NCI-H345 treated with DMSO at 0.1 percent for 48 hours (cell line): ENCODE measurements at regions not wholly inside any gene's neighbourhood (a gene's known extent, or its start where the extent isn't known, plus 50 kb on each side); places are given as distances from the start of the nearest gene placed in this dataset.

ENCODE experiments used
- DNase-seq: peaks from one replicate; lab custom pipeline; 2025; ENCODE audit not compliant: unreplicated experiment; lab: John Stamatoyannopoulos, UW

GRCh38 chr13:47350334-47351124 is 453.7 kb upstream of the HTR2A start:
- no peak for DNase-seq

GRCh38 chr13:47349211-47349610 is 452.4 kb upstream of the HTR2A start:
- DNase-seq = no peak

- no peak for DNase-seq
These were observed 441.1 kb upstream of the HTR2A start for GRCh38 chr13:47337781-47338507.

- DNase-seq = no peak
These were observed 437.3 kb upstream of the HTR2A start for GRCh38 chr13:47334173-47334572.

GRCh38 chr13:47332149-47332548 is 435.3 kb upstream of the HTR2A start:
- no peak for DNase-seq

- no peak for DNase-seq
These were observed 433.2 kb upstream of the HTR2A start for GRCh38 chr13:47330031-47330430.

GRCh38 chr13:47327861-47328260 is 431.0 kb upstream of the HTR2A start:
- DNase-seq = no peak

- no peak for DNase-seq
These were observed 429.2 kb upstream of the HTR2A start for GRCh38 chr13:47326061-47326460.

- DNase-seq = no peak
These were observed 420.5 kb upstream of the HTR2A start for GRCh38 chr13:47317356-47317755.

GRCh38 chr13:47310401-47310800 is 413.5 kb upstream of the HTR2A start:
- no peak for DNase-seq

- no peak for DNase-seq
These were observed 410.1 kb upstream of the HTR2A start for GRCh38 chr13:47306991-47307390.

- no peak for DNase-seq
These were observed 406.8 kb upstream of the HTR2A start for GRCh38 chr13:47303626-47304025.

GRCh38 chr13:47299304-47299703 is 402.5 kb upstream of the HTR2A start:
- DNase-seq = no peak

GRCh38 chr13:47298506-47298905 is 401.7 kb upstream of the HTR2A start:
- no peak for DNase-seq

- DNase-seq = no peak
These were observed 397.8 kb upstream of the HTR2A start for GRCh38 chr13:47294691-47295090.

- DNase-seq = no peak
These were observed 394.3 kb upstream of the HTR2A start for GRCh38 chr13:47291107-47291656.

- DNase-seq = no peak
These were observed 392.7 kb upstream of the HTR2A start for GRCh38 chr13:47289567-47289966.

- no peak for DNase-seq
These were observed 391.7 kb upstream of the HTR2A start for GRCh38 chr13:47288546-47288945.

- no peak for DNase-seq
These were observed 390.5 kb upstream of the HTR2A start for GRCh38 chr13:47287291-47287751.

GRCh38 chr13:47281991-47282390 is 385.1 kb upstream of the HTR2A start:
- DNase-seq = no peak

- DNase-seq = no peak
These were observed 383.1 kb upstream of the HTR2A start for GRCh38 chr13:47279920-47280319.

GRCh38 chr13:47277774-47278173 is 380.9 kb upstream of the HTR2A start:
- DNase-seq = no peak
